ENCODE measurements at regions not wholly inside any gene's neighbourhood (a gene's known extent, or its start where the extent isn't known, plus 50 kb on each side); places are given as distances from the start of the nearest gene placed in this dataset.

DNA sequence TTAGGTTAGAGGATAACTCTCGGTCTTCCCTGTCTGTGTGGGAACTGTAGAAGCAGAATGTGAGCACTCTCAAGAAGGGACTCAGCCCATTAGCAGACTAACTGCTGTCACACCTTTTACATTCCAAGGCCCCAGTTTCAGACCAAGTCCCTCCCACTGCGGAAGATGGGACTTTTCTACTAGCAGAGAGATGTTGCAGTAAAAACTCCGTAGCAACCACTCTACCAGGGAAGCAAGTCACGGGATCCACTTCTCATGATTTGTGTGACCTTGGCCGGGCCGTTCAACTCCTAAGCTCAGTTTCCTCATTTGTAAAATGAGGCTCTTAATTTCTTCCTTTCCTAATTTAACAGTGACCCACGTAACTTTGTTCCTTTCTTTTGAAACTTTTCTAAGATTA is 77.1 kb upstream of the SLC4A11 start:
- TF ChIP-seq CTCF (IDR thresholded peaks at IDR 0.05 in 2 of 3, conservative IDR thresholded peaks at IDR 0.05 in 1 of 3; ENCODE audit: insufficient read depth in 2 of 3, low read depth in 1 of 3, low read length in 3 of 3) = no peak
- TF ChIP-seq E2F6 (IDR thresholded peaks at IDR 0.05; ENCODE audit: borderline replicate concordance in 1 of 2, extremely low read depth in 1 of 2, insufficient read depth in 1 of 2, insufficient read length in 1 of 2, low read depth in 1 of 2, low read length in 1 of 2, poor library complexity in 1 of 2, severe bottlenecking in 1 of 2) = no peak
- TF ChIP-seq BCL6 (CRISPR knock-in tag; IDR thresholded peaks at IDR 0.05) = no peak
- TF ChIP-seq E2F1 (CRISPR knock-in tag; IDR thresholded peaks at IDR 0.05) = no peak
- TF ChIP-seq MTF1 (CRISPR knock-in tag; IDR thresholded peaks at IDR 0.05; ENCODE audit: borderline replicate concordance) = no peak
- no peak for TF ChIP-seq REST (IDR thresholded peaks at IDR 0.05; ENCODE audit: borderline replicate concordance)
- TF ChIP-seq REST (CRISPR knock-in tag; IDR thresholded peaks at IDR 0.05; ENCODE audit: low read depth) = no peak
- no peak for TF ChIP-seq RAD21 (CRISPR knock-in tag; conservative IDR thresholded peaks at IDR 0.05 in 1 of 2, IDR thresholded peaks at IDR 0.05 in 1 of 2)
- no peak for TF ChIP-seq RBM17 (IDR thresholded peaks at IDR 0.05; ENCODE audit: borderline replicate concordance, low read depth, low read length)
- TF ChIP-seq CCNT2 (IDR thresholded peaks at IDR 0.05; ENCODE audit: borderline replicate concordance, extremely low read depth, insufficient read length, low read depth, low read length) = no peak
- TF ChIP-seq SOX6 (IDR thresholded peaks at IDR 0.05) = no peak
- TF ChIP-seq, protein P1, sequence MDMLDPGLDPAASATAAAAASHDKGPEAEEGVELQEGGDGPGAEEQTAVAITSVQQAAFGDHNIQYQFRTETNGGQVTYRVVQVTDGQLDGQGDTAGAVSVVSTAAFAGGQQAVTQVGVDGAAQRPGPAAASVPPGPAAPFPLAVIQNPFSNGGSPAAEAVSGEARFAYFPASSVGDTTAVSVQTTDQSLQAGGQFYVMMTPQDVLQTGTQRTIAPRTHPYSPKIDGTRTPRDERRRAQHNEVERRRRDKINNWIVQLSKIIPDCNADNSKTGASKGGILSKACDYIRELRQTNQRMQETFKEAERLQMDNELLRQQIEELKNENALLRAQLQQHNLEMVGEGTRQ (CRISPR knock-in tag; IDR thresholded peaks at IDR 0.05) = no peak
